ENCODE measurements at regions not wholly inside any gene's neighbourhood (a gene's known extent, or its start where the extent isn't known, plus 50 kb on each side); places are given as distances from the start of the nearest gene placed in this dataset.
"Not testable (repeated sequence)": the region's sequence is repeated elsewhere in the genome, so short reads cannot be mapped to it uniquely, and the experiment has no call there.

DNA sequence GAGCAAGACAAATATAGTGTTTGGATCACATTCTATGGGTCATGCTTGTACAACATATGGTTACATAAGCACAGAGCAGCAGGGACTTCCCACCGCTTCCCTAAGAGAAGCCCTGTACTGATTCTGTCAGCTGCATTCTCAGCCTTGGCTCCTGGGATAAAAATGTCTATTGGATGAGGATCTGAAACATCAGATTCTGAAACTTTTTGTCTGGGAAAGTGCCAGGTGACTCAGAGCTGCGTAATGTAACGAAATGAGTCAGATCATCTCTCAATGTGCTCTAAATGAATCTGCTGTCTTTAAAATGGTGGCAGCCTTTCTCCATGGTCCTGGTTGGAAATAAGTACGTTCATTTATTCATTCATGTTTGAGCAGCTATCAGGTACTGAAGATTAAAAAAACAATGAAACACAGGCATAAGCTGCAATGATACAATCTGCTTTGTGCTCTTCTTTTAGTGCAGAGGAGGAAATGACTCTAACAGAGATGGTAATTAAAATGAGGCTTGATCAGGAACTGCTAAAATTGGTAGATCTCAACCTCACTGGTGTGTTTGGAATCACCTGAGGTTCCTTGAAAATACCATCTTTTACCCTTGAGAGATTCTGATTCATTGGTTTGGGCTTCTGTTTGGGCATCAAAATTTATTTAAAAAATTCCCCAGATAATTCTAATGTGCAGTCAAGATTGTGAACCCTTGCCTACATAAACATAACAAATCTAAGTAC, 99.1 kb upstream of the NAP1L1 start:
- DNase-seq (ENCODE audit: low read depth in 4 of 4, low spot score in 3 of 4) = no peak

- DNase-seq (ENCODE audit: low read depth in 4 of 4, low spot score in 3 of 4) = no peak
Observed at GRCh38 chr12:76180401-76181277, 96.2 kb upstream of the NAP1L1 start.

DNA sequence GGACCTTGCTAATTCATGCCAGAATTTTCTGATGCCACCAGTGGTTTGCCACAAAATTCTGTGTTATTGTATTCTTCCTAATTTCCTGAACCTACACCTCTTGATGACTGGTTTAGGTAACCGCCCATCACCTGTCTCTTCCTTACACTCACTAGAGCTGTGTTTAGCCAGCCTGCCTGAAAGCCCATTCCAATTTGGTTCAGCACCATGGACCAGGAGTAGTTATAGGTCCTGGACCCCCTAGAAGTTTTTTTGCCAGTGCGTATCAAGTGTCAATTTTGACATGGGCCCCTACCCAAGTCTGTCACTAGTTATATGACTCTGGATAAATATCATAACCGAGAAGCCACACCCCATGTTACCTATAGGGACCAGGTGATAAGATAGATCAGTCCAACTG, 94.0 kb upstream of the NAP1L1 start:
- no peak for DNase-seq (ENCODE audit: low read depth in 4 of 4, low spot score in 3 of 4)

DNA sequence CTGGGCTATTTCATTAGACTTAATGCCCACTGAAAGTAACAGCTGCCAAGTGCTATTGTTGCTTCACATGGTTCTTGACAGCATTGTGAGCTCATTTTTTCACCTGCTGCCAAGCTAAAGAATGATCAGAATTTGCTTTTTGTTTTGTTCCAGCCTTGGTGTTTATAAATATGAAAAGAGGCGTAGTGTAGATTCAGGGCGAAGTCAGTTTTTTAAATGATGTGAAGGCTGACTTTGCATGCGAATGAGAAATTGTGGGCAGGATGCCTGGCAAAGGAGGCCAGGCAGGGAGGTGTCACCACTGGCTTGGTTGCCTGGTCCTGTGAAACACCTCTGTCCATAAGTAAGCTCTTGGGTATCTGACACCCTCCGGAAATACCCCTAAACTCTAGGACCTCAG, 93.3 kb upstream of the NAP1L1 start:
- DNase-seq (ENCODE audit: low read depth in 4 of 4, low spot score in 3 of 4) = no peak

DNA sequence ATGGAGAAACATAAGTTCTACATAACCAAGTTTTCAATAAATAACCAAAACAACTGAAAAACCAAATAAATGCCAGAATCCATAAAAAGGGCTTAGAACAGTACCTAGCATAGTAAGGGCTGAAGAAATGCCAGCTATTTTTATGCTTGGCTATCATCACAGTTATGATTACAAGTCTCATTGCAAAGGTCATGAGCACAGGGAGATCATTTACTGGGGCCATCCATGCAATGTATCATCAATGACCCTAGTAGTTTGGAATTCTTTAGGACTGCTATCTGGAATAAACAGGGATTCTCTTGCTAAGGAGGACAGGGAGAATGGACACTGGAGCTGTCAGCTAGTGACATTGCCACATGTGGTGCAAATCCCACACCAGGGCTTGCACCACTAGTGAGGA, 92.5 kb upstream of the NAP1L1 start:
- no peak for DNase-seq (ENCODE audit: low read depth in 4 of 4, low spot score in 3 of 4)

DNA sequence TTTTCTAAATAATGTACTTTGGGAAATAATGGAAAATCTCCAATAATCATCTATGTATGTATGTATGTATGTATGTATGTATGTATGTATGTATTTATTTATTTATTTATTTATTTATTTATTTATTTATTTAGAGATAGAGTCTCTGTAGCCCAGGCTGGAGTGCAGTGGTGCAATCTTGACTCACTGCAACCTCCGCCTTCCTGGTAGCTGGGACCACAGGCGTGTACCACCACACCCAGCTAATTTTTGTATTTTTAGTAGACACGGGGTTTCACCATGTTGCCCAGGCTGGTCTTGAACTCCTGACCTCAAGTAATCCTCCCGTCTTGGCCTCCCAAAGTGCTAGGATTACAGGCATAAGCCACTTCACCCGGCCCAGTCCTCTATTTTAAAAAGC, 91.5 kb upstream of the NAP1L1 start:
- DNase-seq (ENCODE audit: low read depth in 4 of 4, low spot score in 3 of 4) = not testable (repeated sequence)

- no peak for DNase-seq (ENCODE audit: low read depth in 4 of 4, low spot score in 3 of 4)
Observed at GRCh38 chr12:76173756-76174155, 89.3 kb upstream of the NAP1L1 start.

DNA sequence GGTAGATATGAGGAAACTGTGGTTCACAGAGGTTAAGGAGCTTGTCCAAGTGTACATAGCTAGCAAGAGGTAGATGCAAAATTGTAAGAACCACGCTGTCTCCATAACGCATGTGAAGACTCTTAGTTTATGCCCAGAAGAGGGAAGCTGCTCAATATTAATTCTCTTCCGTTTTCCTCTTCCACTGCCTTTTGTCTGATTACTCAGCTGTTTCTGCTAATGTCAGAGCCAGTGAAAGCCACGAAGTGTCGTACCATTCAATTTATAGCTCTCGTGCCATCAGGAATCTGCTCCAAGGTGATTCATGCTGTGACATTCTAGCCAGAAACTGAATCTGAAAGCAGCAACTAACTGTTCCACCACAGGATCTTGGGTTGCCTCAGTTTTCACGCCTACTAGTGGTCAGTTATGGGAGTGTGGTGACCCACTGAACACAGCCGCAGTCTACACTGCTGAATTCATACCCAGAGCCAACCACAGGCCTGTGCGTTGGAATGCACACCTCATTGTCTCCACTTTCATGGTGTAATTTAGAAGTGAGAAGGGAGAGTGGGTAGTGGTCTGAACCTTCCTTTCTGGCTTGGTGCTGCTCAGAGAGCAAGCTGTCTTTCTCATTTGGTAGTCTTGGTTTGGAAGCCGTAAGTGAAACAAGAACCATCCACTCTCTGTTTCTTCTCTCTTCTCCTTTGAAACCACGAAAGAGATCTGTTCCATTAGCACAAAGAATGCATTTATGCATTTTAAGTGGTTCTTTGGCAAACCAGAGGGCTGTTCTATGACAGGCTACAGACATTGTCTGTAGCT, 74.2 kb upstream of the NAP1L1 start:
- DNase-seq (ENCODE audit: low read depth in 4 of 4, low spot score in 3 of 4) = peak in 2 of 4 donors; percentile 1 to 7

- DNase-seq (ENCODE audit: low read depth in 4 of 4, low spot score in 3 of 4) = no peak
Observed at GRCh38 chr12:76156726-76157125, 72.2 kb upstream of the NAP1L1 start.

DNA sequence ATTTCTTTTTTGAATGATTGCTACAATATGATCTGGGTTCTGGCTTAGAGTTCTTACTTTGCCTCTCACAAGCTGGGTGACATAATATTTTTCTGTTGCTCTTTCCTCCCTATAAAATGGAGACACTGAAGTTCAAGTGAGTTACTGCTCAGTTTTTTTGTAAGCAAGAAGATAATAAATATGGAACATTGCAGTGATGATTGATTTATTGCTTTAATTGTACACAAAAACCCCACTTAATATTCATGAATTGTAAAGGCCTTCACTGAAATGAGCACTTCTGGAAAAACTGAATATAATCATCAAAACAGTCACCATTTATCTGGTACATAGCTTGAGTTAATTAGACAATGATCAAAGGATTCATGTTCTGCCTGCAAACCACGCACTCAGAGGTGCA, 71.8 kb upstream of the NAP1L1 start:
- DNase-seq (ENCODE audit: low read depth in 4 of 4, low spot score in 3 of 4) = no peak

DNA sequence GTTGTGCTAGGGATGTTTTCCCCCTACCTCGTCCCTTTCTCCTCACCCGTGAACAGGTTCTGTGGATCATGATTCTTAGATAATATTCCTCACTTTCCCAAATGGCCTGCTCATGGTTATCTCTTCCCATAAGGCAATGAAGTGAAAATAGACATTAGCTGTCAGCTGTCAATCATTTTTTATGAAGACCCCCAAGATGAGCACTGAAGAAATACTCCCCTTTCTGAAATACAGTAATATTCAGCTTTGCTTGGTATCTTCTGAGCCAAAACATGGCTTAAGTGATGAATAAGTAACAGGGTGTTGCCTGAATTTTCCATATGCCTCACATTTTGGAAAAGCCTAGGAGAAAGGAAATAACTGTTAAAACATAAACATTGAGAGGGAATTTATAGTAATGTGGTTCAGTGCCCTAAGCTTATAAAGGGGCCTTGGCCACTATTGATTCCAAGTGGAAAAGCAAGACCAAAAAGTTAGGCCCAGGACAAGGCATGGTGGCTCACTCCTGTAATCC, 70.7 kb upstream of the NAP1L1 start:
- no peak for DNase-seq (ENCODE audit: low read depth in 4 of 4, low spot score in 3 of 4)

- DNase-seq (ENCODE audit: low read depth in 4 of 4, low spot score in 3 of 4) = no peak
Observed at GRCh38 chr12:76153616-76154015, 69.1 kb upstream of the NAP1L1 start.

- DNase-seq (ENCODE audit: low read depth in 4 of 4, low spot score in 3 of 4) = no peak
Observed at GRCh38 chr12:76152181-76152807, 67.8 kb upstream of the NAP1L1 start.

DNA sequence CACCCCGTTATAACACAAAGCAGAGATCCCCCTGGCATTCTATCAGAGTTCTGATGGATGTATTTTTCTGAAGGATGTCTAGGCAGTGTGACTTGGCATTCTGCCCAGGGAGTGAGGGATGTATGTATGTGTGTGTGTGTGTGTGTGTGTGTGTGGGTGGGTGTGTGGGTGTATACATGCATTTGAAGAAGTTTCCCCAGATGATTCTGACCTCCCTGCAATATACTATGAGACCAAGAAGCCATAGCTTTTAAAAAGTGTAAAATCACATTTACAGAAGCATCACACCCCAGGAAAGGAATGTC, 59.7 kb upstream of the NAP1L1 start:
- peak in 1 of 4 donors; percentile 16 for DNase-seq (ENCODE audit: low read depth in 4 of 4, low spot score in 3 of 4)

- DNase-seq (ENCODE audit: low read depth in 4 of 4, low spot score in 3 of 4) = no peak
Observed at GRCh38 chr12:76143343-76144244, 59.1 kb upstream of the NAP1L1 start.

DNA sequence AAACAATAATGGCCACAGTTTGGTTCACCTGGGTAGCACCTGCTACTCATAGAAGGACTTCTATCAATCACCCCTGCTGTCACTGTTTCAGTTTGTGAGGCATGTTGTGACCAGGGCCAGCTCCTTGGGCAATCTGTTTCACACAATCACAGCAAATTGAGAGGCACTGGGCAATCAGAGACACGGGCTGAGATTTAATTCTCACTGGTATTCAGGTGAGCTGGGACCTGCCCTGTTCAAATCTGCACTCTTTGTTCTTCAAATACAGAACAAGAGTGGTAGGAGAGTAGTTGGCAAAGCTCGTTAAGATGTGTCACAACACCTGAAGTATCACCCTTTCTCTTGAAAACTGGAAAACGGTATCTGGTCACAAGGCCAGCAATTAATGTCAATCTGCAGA, 57.8 kb upstream of the NAP1L1 start:
- DNase-seq (ENCODE audit: low read depth in 4 of 4, low spot score in 3 of 4) = no peak

GRCh38 chr12:76138656-76139055, 54.2 kb upstream of the NAP1L1 start:
- DNase-seq (ENCODE audit: low read depth in 4 of 4, low spot score in 3 of 4) = no peak

DNA sequence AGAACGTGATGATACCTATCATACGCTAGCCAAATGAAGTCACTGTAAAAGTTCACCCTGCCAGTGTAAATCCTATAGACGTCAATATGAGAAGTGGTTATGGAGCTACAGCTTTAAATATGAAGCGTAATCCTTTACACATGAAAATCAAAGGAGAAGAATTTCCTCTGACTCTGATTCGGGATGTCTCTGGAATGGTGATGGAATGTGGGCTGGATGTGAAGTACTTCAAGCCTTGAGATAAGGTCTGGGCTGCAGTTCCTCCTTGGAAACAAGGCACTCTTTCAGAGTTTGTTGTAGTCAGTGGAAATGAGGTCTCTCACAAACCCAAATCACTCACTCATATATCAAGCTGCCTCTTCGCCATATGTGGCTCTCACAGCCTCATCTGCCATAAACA, 53.1 kb upstream of the NAP1L1 start:
- no peak for DNase-seq (ENCODE audit: low read depth in 4 of 4, low spot score in 3 of 4)

GRCh38 chr12:76135456-76135855, 51.0 kb upstream of the NAP1L1 start:
- no peak for DNase-seq (ENCODE audit: low read depth in 4 of 4, low spot score in 3 of 4)
